GM12865 (cell line): ENCODE measurements at regions not wholly inside any gene's neighbourhood (a gene's known extent, or its start where the extent isn't known, plus 50 kb on each side); places are given as distances from the start of the nearest gene placed in this dataset.

Experiments used
- DNase-seq: peaks from one replicate; pipeline ENCODE4 v3.0.0; 2010; ENCODE audit warnings: low read depth
- H3K4me3 ChIP-seq: 2 replicates; pipeline ENCODE4 v1.5.1; 2011; ENCODE audit warnings: mild to moderate bottlenecking, low read depth, low read length, control low read depth
- CTCF ChIP-seq: IDR thresholded peaks from 2 replicates; pipeline ENCODE4 v1.5.1; 2011; ENCODE audit warnings: low read length, control low read depth, low read depth, inconsistent platforms; ENCODE audit not compliant: insufficient read depth; ENCODE audit errors: missing control alignments

- no peak for DNase-seq
- no peak overlapping the region for H3K4me3 ChIP-seq
- no peak for TF ChIP-seq CTCF
Observed at GRCh38 chr4:27242217-27242616, 381.6 kb downstream of the STIM2 start.

GRCh38 chr4:27245216-27245615, 384.6 kb downstream of the STIM2 start:
- H3K4me3 ChIP-seq = no peak overlapping the region
- no peak for DNase-seq

GRCh38 chr4:27248829-27249228, 388.2 kb downstream of the STIM2 start:
- DNase-seq = no peak
- H3K4me3 ChIP-seq = no peak overlapping the region
- no peak for TF ChIP-seq CTCF

More at GRCh38 chr4:27245216-27245615, 384.6 kb downstream of the STIM2 start:
- no peak for TF ChIP-seq CTCF

- TF ChIP-seq CTCF = no peak
- no peak for DNase-seq
- H3K4me3 ChIP-seq = no peak overlapping the region
Observed at GRCh38 chr4:27251771-27252170, 391.1 kb downstream of the STIM2 start.

GRCh38 chr4:27267339-27267969, 406.8 kb downstream of the STIM2 start:
- no peak for TF ChIP-seq CTCF
- no peak for DNase-seq
- H3K4me3 ChIP-seq = no peak overlapping the region

DNA sequence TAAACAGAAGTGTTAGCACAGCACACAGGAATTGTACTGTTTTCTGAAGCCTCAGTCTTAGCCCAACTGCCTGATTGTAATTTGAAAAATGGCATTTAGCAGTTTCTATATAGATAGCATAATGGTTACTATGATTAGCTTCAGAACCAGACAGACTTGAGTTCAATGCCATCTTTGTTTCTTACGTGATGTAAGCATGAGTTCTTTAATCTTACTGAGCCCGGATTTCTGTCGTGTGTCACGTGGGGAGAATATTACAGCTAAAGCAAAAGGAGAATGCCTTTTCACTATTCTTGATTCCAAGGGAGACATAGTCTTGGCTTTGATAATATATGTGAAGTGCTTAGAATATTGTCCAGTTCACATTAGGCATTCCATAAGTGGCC, 407.3 kb downstream of the STIM2 start:
- H3K4me3 ChIP-seq = no peak overlapping the region
- TF ChIP-seq CTCF = no peak
- DNase-seq = no peak

DNA sequence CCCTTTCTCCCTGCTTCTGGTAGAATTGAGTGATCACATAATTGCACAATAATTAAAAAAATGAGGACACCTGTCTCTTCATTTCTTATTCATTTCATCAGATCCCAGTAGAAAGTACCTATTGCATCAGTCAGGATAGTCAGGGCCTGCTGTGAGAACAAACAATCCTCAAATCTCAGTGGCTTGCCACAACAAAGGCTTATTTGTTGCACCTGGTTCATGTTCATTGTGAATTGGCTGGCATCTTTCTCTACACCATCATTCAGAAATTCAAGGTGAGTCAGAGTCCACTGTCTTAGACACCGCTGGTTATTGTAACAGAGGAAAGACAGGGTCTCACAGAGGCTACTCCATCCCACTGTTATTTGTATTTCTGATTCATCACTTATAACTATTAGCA, 409.8 kb downstream of the STIM2 start:
- no peak overlapping the region for H3K4me3 ChIP-seq
- no peak for TF ChIP-seq CTCF
- no peak for DNase-seq
